ENCODE measurements at regions not wholly inside any gene's neighbourhood (a gene's known extent, or its start where the extent isn't known, plus 50 kb on each side); places are given as distances from the start of the nearest gene placed in this dataset.

DNA sequence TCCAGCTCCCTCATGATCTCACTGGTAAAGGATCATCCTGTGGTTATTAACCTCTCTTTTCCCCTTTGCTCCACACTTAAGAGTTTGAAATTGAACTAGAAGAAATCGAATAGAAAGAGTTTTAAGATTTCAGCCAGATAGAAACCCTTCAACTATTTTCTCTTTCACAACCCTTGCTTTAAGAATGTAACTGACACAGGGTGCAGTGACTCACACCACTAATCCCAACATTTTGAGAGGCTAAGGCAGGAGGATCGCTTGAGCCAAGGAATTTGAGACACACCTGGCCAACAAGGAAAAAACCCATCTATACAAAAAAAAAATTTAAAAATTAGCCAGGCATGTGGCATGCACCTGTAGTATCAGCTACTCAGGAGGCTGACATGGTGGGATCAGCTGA is 150.7 kb upstream of the NLGN4Y start:
- TF ChIP-seq, protein P1, sequence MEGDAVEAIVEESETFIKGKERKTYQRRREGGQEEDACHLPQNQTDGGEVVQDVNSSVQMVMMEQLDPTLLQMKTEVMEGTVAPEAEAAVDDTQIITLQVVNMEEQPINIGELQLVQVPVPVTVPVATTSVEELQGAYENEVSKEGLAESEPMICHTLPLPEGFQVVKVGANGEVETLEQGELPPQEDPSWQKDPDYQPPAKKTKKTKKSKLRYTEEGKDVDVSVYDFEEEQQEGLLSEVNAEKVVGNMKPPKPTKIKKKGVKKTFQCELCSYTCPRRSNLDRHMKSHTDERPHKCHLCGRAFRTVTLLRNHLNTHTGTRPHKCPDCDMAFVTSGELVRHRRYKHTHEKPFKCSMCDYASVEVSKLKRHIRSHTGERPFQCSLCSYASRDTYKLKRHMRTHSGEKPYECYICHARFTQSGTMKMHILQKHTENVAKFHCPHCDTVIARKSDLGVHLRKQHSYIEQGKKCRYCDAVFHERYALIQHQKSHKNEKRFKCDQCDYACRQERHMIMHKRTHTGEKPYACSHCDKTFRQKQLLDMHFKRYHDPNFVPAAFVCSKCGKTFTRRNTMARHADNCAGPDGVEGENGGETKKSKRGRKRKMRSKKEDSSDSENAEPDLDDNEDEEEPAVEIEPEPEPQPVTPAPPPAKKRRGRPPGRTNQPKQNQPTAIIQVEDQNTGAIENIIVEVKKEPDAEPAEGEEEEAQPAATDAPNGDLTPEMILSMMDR (IDR thresholded peaks at IDR 0.05; ENCODE audit: low read length): no peak
- no peak for TF ChIP-seq EZH2 (IDR thresholded peaks at IDR 0.05; ENCODE audit: borderline replicate concordance, low read length)
